SK-N-SH treated with all-trans-retinoic acid at 6 μM for 48 hours (cell line): ENCODE measurements at regions not wholly inside any gene's neighbourhood (a gene's known extent, or its start where the extent isn't known, plus 50 kb on each side); places are given as distances from the start of the nearest gene placed in this dataset.

Experiments
- ATAC-seq: fragments of 200-7000 bp; cut with Tn5 transposase; 3 replicates; pipeline ENCODE4 v1.9.1; 2020; ENCODE audit warnings: mild to moderate bottlenecking, moderate library complexity
- ARNTL ChIP-seq: fragments of 450-650 bp; formaldehyde crosslinking; IDR thresholded peaks from 2 replicates; pipeline ENCODE4 v1.5.0; 2020; ENCODE audit warnings: low read depth, mild to moderate bottlenecking, moderate library complexity, borderline replicate concordance
- BACH2 ChIP-seq: fragments of 250-450 bp; sonication (Bioruptor Pico); IDR thresholded peaks from 2 replicates; pipeline ENCODE4 v1.9.0; 2021; ENCODE audit warnings: mild to moderate bottlenecking, borderline replicate concordance
- CREB5 ChIP-seq: fragments of 250-450 bp; sonication (Bioruptor Pico); IDR thresholded peaks from 2 replicates; pipeline ENCODE4 v1.5.1; 2020; ENCODE audit warnings: low read depth, mild to moderate bottlenecking, moderate library complexity
- CSDC2 ChIP-seq: fragments of 250-450 bp; sonication (Bioruptor Pico); IDR thresholded peaks from 2 replicates; pipeline ENCODE4 v1.5.0; 2020; ENCODE audit warnings: mild to moderate bottlenecking, moderate library complexity
- CSRNP3 ChIP-seq: fragments of 250-450 bp; sonication (Bioruptor Pico); IDR thresholded peaks from 2 replicates; pipeline ENCODE4 v1.5.1; 2021; ENCODE audit warnings: mild to moderate bottlenecking, moderate library complexity
- ESRRG ChIP-seq: fragments of 250-450 bp; sonication (Bioruptor Pico); IDR thresholded peaks from 2 replicates; pipeline ENCODE4 v1.6.1; 2021; ENCODE audit warnings: mild to moderate bottlenecking
- ISL1 ChIP-seq: fragments of 250-450 bp; sonication (Bioruptor Pico); IDR thresholded peaks from 2 replicates; pipeline ENCODE4 v2.1.2; 2022; ENCODE audit warnings: mild to moderate bottlenecking, moderate library complexity
- PATZ1 ChIP-seq: fragments of 250-450 bp; sonication (Bioruptor Pico); IDR thresholded peaks from 2 replicates; pipeline ENCODE4 v1.8.0; 2020; ENCODE audit warnings: mild to moderate bottlenecking, moderate library complexity, borderline replicate concordance
- POU6F1 ChIP-seq: fragments of 250-450 bp; sonication (Bioruptor Pico); IDR thresholded peaks from 2 replicates; pipeline ENCODE4 v1.8.0; 2021; ENCODE audit warnings: low read depth, mild to moderate bottlenecking, moderate library complexity, borderline replicate concordance
- RARB ChIP-seq: fragments of 250-450 bp; sonication (Bioruptor Pico); IDR thresholded peaks from 2 replicates; pipeline ENCODE4 v1.8.0; 2021; ENCODE audit warnings: mild to moderate bottlenecking, moderate library complexity
- SNAI2 ChIP-seq: fragments of 250-450 bp; sonication (Bioruptor Pico); IDR thresholded peaks from 2 replicates; pipeline ENCODE4 v1.5.0; 2020; ENCODE audit warnings: mild to moderate bottlenecking, moderate library complexity
- TCF4 ChIP-seq: fragments of 250-450 bp; sonication (Bioruptor Pico); IDR thresholded peaks from 2 replicates; pipeline ENCODE4 v1.8.0; 2021; ENCODE audit warnings: mild to moderate bottlenecking, moderate library complexity, borderline replicate concordance
- TOX ChIP-seq: fragments of 250-450 bp; sonication (Bioruptor Pico); IDR thresholded peaks from 2 replicates; pipeline ENCODE4 v1.8.0; 2021; ENCODE audit warnings: mild to moderate bottlenecking, moderate library complexity, borderline replicate concordance
- TSHZ2 ChIP-seq: fragments of 250-450 bp; sonication (Bioruptor Pico); IDR thresholded peaks from 2 replicates; pipeline ENCODE4 v1.5.0; 2020; ENCODE audit warnings: mild to moderate bottlenecking, moderate library complexity
- ZC3H10 ChIP-seq: fragments of 250-450 bp; sonication (Bioruptor Pico); IDR thresholded peaks from 2 replicates; pipeline ENCODE4 v1.5.1; 2021; ENCODE audit warnings: mild to moderate bottlenecking, moderate library complexity
- ZFP30 ChIP-seq: fragments of 450-650 bp; formaldehyde crosslinking; IDR thresholded peaks from 2 replicates; pipeline ENCODE4 v1.5.0; 2022; ENCODE audit warnings: mild to moderate bottlenecking, moderate library complexity
- ZNF70 ChIP-seq: fragments of 450-650 bp; formaldehyde crosslinking; IDR thresholded peaks from 2 replicates; pipeline ENCODE4 v1.5.0; 2020; ENCODE audit warnings: mild to moderate bottlenecking, moderate library complexity
- ZNF8 ChIP-seq: fragments of 450-650 bp; formaldehyde crosslinking; IDR thresholded peaks from 2 replicates; pipeline ENCODE4 v1.5.0; 2020; ENCODE audit warnings: mild to moderate bottlenecking, moderate library complexity

- ATAC-seq, result no peak
- no peak for TF ChIP-seq PATZ1
- TF ChIP-seq, all 23 proteins: peak for 0
These were observed 131.7 kb upstream of the MAP3K4 start for GRCh38 chr6:160859822-160860221.

GRCh38 chr6:160861824-160862223 lies 129.7 kb upstream of the MAP3K4 start:
- TF ChIP-seq SNAI2 (CRISPR knock-in tag), result no peak
- no peak for TF ChIP-seq PATZ1
- TF ChIP-seq ZNF8 (CRISPR knock-in tag), result no peak
- TF ChIP-seq ARNTL (CRISPR knock-in tag), result no peak
- no peak for TF ChIP-seq CSRNP3 (CRISPR knock-in tag)
- no peak for TF ChIP-seq ESRRG
- TF ChIP-seq ZC3H10 (CRISPR knock-in tag), result no peak
- TF ChIP-seq ZNF70, result no peak
- TF ChIP-seq ZFP30, result no peak
- no peak for TF ChIP-seq CREB5 (CRISPR knock-in tag)
- TF ChIP-seq TSHZ2, result no peak
- TF ChIP-seq, all 23 proteins: peak for 0
- ATAC-seq, result no peak

- no peak for ATAC-seq
- TF ChIP-seq TSHZ2, result no peak
- TF ChIP-seq PATZ1, result no peak
- no peak for TF ChIP-seq ZNF70
- no peak for TF ChIP-seq TCF4 (CRISPR knock-in tag)
- no peak for TF ChIP-seq POU6F1 (CRISPR knock-in tag)
- no peak for TF ChIP-seq CSDC2
- no peak for TF ChIP-seq CSRNP3 (CRISPR knock-in tag)
- no peak for TF ChIP-seq ISL1 (CRISPR knock-in tag)
- no peak for TF ChIP-seq CREB5 (CRISPR knock-in tag)
- no peak for TF ChIP-seq ZNF8 (CRISPR knock-in tag)
- no peak for TF ChIP-seq TOX
- no peak for TF ChIP-seq BACH2
- no peak for TF ChIP-seq RARB (CRISPR knock-in tag)
These were observed 127.8 kb upstream of the MAP3K4 start for GRCh38 chr6:160863782-160864181.
